ENCODE measurements at regions not wholly inside any gene's neighbourhood (a gene's known extent, or its start where the extent isn't known, plus 50 kb on each side); places are given as distances from the start of the nearest gene placed in this dataset.
"Not testable (repeated sequence)": the region's sequence is repeated elsewhere in the genome, so short reads cannot be mapped to it uniquely, and the experiment has no call there.

- DNase-seq (ENCODE audit: low spot score in 2 of 2), result no peak
- H3K4me3 ChIP-seq (ENCODE audit: low read depth, poor library complexity, severe bottlenecking), result no peak overlapping the region
- 84 to 89% methylated on average over 1 of the region's 1 CpG for WGBS, 2 donors
- no peak for TF ChIP-seq CTCF (IDR thresholded peaks at IDR 0.05)
- no peak for TF ChIP-seq POLR2A (IDR thresholded peaks at IDR 0.05)
- intact Hi-C loops (cut with DNase I; ENCODE audit: low total_unique reads), result no loop called here
These were observed 285.0 kb downstream of the C11orf87 start for GRCh38 chr11:109706945-109707344.

- 73 to 74% methylated on average over 2 of the region's 2 CpGs for WGBS, 2 donors
- no peak for TF ChIP-seq CTCF (IDR thresholded peaks at IDR 0.05)
- TF ChIP-seq POLR2A (IDR thresholded peaks at IDR 0.05), result no peak
- intact Hi-C loops (cut with DNase I; ENCODE audit: low total_unique reads), result no loop called here
- no peak overlapping the region for H3K4me3 ChIP-seq (ENCODE audit: low read depth, poor library complexity, severe bottlenecking)
- DNase-seq (ENCODE audit: low spot score in 2 of 2), result no peak
These were observed 285.4 kb downstream of the C11orf87 start for GRCh38 chr11:109707411-109707810.

- intact Hi-C loops (cut with DNase I; ENCODE audit: low total_unique reads), result no loop called here
- WGBS, 2 donors, result 53 to 59% methylated on average over 1 of the region's 1 CpG
- DNase-seq (ENCODE audit: low spot score in 2 of 2), result no peak
- H3K4me3 ChIP-seq (ENCODE audit: low read depth, poor library complexity, severe bottlenecking), result no peak overlapping the region
- no peak for TF ChIP-seq CTCF (IDR thresholded peaks at IDR 0.05)
- TF ChIP-seq POLR2A (IDR thresholded peaks at IDR 0.05), result no peak
These were observed 286.2 kb downstream of the C11orf87 start for GRCh38 chr11:109708184-109708583.

- WGBS, 2 donors, result 94 to 96% methylated on average over 2 of the region's 2 CpGs
- DNase-seq (ENCODE audit: low spot score in 2 of 2); intact Hi-C loops (cut with DNase I; ENCODE audit: low total_unique reads); H3K4me3 ChIP-seq (ENCODE audit: low read depth, poor library complexity, severe bottlenecking): not testable (repeated sequence)
These were observed 292.5 kb downstream of the C11orf87 start for GRCh38 chr11:109714444-109714843.

- H3K4me3 ChIP-seq (ENCODE audit: low read depth, poor library complexity, severe bottlenecking); intact Hi-C loops (cut with DNase I; ENCODE audit: low total_unique reads); DNase-seq (ENCODE audit: low spot score in 2 of 2): not testable (repeated sequence)
- 85 to 87% methylated on average over 4 of the region's 4 CpGs for WGBS, 2 donors
These were observed 293.4 kb downstream of the C11orf87 start for GRCh38 chr11:109715424-109715823.

GRCh38 chr11:109726061-109726460, 304.1 kb downstream of the C11orf87 start:
- WGBS, 2 donors, result 42 to 47% methylated on average over 2 of the region's 2 CpGs
- no peak for DNase-seq (ENCODE audit: low spot score in 2 of 2)
- H3K4me3 ChIP-seq (ENCODE audit: low read depth, poor library complexity, severe bottlenecking), result no peak overlapping the region
- no peak for TF ChIP-seq POLR2A (IDR thresholded peaks at IDR 0.05)
- TF ChIP-seq CTCF (IDR thresholded peaks at IDR 0.05), result no peak
- intact Hi-C loops (cut with DNase I; ENCODE audit: low total_unique reads), result no loop called here

- TF ChIP-seq POLR2A (IDR thresholded peaks at IDR 0.05) (no peak), CTCF (IDR thresholded peaks at IDR 0.05) (no peak)
- H3K4me3 ChIP-seq (ENCODE audit: low read depth, poor library complexity, severe bottlenecking), result no peak overlapping the region
- intact Hi-C loops (cut with DNase I; ENCODE audit: low total_unique reads), result no loop called here
- DNase-seq (ENCODE audit: low spot score in 2 of 2), result no peak
- 89 to 97% methylated on average over 1 of the region's 1 CpG for WGBS, 2 donors
These were observed 306.1 kb downstream of the C11orf87 start for GRCh38 chr11:109728056-109728455.
